Ishikawa (cell line): ENCODE measurements at regions not wholly inside any gene's neighbourhood (a gene's known extent, or its start where the extent isn't known, plus 50 kb on each side); places are given as distances from the start of the nearest gene placed in this dataset.

Source experiments
- CREB1 ChIP-seq: IDR thresholded peaks from 2 replicates; pipeline ENCODE4 v1.6.1; 2012; ENCODE audit warnings: low read depth
- EGR1 ChIP-seq: IDR thresholded peaks from 2 replicates; pipeline ENCODE4 v1.6.1; 2012
- EP300 ChIP-seq: IDR thresholded peaks from 2 replicates; pipeline ENCODE4 v1.6.1; 2012; ENCODE audit warnings: borderline replicate concordance
- TCF12 ChIP-seq: IDR thresholded peaks from 2 replicates; pipeline ENCODE4 v1.6.1; 2012; ENCODE audit warnings: low read depth
- TF ChIP-seq, protein P1 (sequence below): IDR thresholded peaks from 2 replicates; pipeline ENCODE4 v1.6.1; 2012

DNA sequence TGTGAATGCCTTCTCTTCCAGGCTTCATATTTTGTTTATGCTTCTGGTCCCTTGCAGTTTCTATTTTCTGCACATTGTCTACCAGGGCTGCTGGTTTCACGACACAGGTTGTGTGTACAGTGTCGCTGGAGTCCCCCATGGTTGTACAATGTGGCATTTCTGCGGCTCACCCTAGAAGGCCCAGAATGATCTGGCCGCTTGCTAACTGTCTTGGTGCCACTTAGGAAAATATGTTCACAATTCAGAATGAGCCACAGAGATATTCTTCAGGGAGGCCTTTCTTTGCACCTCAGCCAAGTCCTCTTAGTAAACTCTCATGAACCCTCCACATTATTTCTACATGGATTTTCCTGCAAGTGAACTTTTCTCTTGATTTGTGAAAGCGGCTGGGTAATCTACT lies 195.4 kb downstream of the SUDS3 start:
- no peak for TF ChIP-seq TCF12
- TF ChIP-seq EP300, result no peak
- TF ChIP-seq CREB1, result no peak
- no peak for TF ChIP-seq EGR1
- TF ChIP-seq, protein P1, sequence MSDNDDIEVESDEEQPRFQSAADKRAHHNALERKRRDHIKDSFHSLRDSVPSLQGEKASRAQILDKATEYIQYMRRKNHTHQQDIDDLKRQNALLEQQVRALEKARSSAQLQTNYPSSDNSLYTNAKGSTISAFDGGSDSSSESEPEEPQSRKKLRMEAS, result no peak
